HG03432 (cell line): ENCODE measurements at regions not wholly inside any gene's neighbourhood (a gene's known extent, or its start where the extent isn't known, plus 50 kb on each side); places are given as distances from the start of the nearest gene placed in this dataset.
"Not testable (repeated sequence)": the region's sequence is repeated elsewhere in the genome, so short reads cannot be mapped to it uniquely, and the experiment has no call there.

Experiments
- ATAC-seq: cut with Tn5 transposase; IDR thresholded peaks from one replicate; pipeline ENCODE4 v1.9.1; 2021; ENCODE audit warnings: mild to moderate bottlenecking, moderate library complexity; ENCODE audit not compliant: unreplicated experiment

DNA sequence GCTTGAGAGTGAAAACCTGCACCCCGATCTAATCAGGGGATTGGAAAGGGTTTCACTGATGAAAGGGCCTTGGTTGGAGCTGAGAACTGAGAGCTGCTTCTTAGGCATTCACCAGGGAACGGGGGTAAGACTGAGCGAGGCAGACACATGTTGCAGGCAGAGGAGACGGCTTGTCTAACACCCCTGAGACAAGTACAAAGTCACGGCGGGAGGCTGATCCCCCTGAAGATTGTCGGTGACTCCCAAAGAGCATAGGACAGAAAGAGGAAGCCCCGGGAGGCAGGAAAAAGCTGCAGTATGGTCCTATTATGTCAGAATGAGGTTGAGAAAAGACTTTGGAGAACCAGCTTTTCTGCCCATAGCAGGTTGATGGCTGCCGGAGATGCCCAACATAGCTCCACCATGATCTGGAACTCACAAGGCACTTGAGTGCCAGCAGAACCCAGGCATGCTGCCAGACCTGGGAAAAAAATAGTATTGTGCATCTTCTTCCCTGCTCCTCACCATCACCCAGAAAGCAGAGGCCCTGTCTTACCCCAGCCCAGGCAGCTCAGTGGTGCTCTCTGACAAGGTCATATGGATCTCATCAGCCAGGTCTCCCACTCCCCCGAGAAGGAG, 463.9 kb upstream of the PROX1 start:
- ATAC-seq, result no peak

DNA sequence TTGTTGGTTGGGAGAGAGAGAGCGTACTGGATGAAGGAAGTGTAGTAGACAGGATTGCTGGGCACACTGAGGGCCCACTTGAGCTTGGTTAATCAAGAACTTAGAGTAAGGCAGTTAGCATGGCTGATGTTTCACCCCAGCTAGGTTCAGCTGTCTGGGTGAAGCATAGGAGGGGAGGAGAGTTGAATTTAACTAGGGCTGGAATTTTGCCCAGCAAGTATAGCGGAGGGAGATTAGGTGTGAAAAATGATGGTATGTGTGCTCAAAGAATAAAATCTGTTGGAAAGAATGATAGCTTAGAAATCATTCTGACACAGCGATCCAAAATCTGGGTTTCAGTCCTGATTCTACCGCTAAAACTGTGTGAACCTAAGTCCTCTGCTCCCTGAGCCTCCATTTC, 461.5 kb upstream of the PROX1 start:
- ATAC-seq, result no peak

GRCh38 chr1:213530611-213531320, 457.0 kb upstream of the PROX1 start:
- no peak for ATAC-seq

- ATAC-seq, result no peak
Observed at GRCh38 chr1:213531369-213532310, 456.1 kb upstream of the PROX1 start.

DNA sequence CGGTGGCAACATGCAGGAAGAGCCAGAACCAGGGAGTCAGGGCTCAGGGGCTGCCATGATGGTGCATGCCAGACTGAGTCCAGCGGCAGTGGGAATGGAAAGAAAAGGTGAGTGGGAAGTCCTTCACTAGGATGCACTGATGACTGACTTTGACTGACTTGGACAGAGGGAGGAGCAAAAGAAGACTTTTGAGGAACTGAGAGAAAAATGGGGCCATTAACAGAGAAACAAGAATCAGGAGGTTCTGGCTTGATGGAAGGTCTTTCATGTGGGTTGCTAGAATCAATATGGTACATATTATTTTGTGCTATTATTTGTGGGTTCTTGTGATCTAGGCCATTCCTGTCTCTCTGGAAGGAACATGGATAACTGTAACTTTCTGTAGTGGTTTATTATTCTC, 454.6 kb upstream of the PROX1 start:
- no peak for ATAC-seq

DNA sequence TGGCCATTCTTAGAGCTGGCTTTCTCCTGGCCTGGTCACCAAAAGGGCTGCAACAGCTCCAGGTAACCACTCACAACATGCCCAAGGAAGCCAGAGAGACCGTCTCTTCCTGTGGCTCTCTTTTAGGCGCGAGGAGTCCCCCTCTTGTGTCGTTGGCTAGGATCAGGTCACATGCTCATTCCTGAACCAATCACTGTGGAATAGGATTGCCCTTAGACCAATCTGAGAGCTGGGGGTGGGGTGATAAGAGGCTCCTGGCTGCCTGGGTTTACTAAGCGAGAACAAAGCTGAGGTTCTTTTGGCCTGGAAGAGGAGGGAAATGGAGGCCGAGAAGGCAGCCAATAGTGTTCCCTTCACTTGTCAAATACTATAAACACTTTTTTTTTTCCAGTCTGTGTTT, 452.1 kb upstream of the PROX1 start:
- ATAC-seq, result no peak

DNA sequence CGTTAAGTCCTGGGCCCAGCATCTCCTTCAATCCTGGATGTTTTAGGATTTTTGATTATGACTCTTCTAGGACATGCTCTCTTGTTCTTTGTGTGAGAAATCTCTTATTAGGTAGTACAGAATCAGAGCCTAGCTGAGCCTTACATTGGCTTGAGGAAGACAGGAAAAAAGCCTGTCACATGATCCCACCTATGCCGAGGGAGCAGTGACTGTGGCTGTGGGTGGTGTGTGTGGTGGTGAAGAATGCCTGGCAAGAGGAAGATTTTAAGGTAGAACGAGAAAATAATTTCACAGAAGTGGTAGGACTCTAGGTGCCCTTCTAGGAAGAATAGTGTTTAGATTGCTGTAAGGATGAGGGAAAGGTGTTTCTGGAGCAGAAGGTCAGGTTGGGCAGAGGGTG, 449.5 kb upstream of the PROX1 start:
- no peak for ATAC-seq

GRCh38 chr1:213539464-213539863, 448.3 kb upstream of the PROX1 start:
- ATAC-seq, result no peak

DNA sequence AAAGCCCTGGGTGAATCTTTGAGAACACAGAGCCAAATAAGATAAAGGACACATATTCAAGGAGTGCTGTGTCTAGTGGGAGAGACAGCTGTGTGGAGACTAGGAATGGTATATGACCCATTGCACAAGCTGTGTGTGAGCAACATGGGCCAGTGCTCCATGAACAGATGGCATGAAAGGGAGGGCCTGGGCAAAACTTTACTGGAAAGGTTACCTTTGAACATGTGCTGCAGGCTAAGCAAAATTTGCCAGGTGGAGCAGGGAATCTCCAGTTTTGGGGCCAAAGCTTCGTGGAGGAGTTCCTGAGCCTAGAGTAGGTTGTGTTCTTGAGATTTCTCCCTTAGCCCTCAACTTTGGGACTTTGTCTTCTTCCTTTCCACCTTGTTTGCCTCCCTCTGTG, 446.1 kb upstream of the PROX1 start:
- no peak for ATAC-seq

- ATAC-seq, result not testable (repeated sequence)
Observed at GRCh38 chr1:213545181-213545580, 442.6 kb upstream of the PROX1 start.

DNA sequence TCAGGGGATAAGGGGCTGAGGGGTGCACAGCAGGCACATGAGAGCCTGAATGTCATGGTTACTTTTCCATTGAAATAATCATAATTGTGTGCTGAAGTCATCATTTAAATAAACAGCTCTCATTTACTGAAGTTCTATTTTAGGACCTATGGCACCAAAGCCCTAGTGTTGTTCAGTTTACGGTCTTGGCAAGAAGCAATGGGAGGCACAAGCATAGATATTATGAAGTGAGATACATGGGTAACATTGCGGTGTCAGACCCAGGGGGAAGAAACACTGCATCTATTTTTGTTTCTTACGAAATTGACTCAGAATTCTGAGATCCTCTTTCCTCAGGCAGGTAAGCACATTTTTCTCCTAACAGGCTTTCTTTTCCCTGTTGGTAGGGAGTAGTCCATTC, 437.8 kb upstream of the PROX1 start:
- no peak for ATAC-seq

DNA sequence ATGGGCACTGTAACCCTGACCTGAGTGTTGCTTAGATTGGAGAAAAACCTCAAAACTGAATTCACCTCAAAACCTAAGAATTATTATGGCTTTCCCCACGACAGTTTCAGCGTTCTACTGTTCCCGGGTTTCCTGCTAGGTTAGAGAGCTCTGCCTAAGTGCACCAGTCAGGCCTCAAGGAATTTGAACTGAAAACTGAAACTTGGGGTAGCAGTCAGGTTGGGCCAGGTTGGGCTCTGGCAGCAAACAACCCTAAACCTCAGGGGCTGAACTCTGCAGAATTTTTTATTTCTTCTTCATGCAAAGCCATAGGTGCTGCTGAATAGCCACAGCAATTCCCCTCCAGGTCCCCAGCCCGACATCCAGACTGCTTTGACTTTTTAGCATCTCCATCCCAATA, 437.0 kb upstream of the PROX1 start:
- ATAC-seq, result no peak

DNA sequence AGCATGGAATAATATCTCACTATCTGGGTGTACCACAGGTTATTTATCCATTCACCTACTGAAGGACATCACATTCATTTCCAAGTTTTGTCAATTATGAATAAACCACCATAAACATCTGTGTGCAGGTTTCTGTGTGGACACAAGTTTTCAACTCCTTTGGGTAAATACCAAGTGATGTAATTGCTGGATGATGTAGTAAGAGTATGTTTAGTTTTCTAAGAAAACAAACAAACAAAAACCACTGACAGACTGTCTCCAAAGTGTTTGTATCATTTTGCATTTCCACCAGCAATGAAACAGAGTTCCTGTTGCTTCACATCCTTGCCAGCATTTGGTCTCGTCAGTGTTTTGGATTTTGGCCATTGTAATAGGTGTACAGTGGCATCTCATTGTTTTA, 435.7 kb upstream of the PROX1 start:
- ATAC-seq, result no peak

- ATAC-seq, result no peak
Observed at GRCh38 chr1:213560226-213560625, 427.5 kb upstream of the PROX1 start.

DNA sequence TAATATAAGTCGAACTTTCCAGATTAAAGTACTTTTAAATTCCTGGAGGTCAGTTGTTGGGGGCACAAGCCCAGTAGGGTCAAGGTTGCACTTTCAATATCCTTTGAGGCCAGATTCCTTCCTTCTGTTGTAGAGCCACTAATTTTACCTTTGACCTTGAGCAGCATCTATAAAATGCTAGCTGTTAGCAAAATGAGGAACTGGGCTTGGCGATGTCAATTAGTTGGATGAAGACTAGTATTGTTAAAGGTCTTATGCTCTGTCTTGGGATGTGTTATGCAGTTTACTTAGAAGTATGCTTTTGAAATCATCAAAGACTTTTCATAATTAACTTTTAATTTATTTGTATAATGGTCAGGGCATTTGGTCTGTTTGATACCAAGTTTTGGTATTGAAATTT, 425.9 kb upstream of the PROX1 start:
- ATAC-seq, result no peak

DNA sequence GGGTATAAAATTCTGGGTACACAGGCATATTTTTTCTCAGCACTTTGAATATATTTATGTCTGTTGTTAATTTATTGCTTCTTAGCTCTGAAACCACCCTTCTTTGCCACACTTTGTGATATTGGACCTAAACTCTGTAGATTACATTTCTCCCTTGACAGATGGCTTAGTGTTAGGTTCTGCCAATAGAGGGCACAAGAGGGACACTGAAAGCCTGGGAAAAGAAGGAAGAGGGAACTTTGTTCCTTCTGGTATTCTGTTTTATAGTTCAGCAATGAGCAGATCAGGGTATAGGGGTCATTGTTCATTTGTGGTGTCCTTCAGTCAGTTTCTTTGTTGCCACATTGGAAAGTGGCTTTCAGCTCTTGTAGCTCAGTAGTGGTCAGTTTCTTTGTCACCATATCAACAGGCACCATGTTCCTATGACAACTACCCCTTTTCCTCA, 423.5 kb upstream of the PROX1 start:
- ATAC-seq, result no peak

DNA sequence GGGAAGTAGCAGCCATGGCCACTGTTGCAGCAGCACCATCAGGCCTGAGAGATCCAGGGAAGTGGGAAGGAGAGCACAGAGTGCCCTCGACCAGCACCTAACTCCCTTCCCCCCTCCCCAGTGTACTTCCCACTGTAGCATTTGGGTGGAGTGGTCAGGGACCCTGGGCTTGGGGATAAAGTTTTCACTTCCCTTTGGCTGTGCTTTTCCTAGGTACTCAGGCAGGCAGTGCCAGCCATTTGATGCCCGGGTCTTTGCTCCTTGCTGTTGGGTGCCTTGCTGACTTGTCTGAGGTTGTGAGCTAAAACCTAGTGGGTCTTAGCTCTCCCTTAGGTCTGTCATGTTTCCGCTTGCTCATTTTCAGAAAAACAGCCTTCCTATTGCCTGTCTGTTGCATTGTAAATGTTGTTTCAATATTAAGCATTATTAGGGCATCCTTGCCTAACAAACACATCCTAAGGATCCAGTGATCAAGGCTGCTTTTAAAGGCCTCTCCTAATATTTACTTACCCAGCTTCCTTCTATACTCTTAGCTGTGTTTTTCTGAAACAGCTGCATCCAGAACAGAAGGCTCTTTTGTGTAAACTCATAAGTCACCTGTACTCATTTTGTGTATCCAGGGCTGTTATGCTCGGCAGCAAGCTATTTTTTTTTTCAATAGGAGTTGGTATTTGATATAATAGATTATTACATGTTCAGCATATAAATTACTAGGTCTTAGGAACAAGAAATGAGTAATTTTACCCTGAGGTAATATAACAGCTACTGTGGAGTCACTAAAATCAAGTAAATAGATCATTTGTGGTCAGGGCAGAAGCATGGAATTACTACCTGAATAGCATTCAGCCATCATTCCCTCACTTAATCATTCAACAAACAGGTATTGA, 418.6 kb upstream of the PROX1 start:
- no peak for ATAC-seq

- ATAC-seq, result no peak
Observed at GRCh38 chr1:213569816-213570150, 418.0 kb upstream of the PROX1 start.

DNA sequence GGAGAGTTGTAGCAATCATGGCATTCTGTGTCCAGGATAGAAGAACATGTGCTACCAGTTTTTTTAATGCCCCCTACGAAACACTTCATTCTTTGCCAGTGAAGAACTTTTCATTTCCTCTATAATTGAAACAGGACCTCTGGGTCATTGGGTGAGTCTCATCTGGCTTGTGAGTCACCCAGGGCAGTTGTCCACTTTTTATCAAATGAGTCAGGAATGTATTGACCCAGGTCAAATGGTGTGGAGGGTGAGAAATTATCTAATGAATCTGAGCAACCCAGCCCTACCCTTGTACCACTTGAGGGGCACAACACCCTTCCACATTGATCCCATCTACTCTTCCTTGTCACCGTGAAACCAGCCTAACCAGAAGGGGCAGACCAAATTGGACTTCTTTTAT, 417.3 kb upstream of the PROX1 start:
- no peak for ATAC-seq

DNA sequence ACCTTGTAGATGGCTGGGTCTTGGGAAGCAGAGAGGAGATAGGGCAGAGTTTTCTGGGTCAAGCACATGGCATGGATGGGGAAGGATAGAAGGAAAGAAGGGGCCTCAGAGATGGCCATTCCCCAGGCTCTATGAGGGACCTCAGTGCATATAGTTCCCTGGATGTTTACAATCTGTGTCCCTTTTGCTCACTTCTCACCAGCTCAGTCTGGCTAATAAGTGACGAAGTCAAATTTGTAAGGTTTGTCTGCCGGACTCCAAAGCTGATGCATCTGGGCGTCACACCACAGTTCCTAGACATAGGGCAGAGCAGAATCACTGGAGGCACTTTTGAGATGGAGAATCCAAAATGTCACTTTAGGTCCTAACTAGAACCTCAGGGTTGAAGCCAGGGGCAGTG, 416.4 kb upstream of the PROX1 start:
- no peak for ATAC-seq

GRCh38 chr1:213571843-213572242, 415.9 kb upstream of the PROX1 start:
- ATAC-seq, result no peak
